ENCODE measurements at regions not wholly inside any gene's neighbourhood (a gene's known extent, or its start where the extent isn't known, plus 50 kb on each side); places are given as distances from the start of the nearest gene placed in this dataset.

DNA sequence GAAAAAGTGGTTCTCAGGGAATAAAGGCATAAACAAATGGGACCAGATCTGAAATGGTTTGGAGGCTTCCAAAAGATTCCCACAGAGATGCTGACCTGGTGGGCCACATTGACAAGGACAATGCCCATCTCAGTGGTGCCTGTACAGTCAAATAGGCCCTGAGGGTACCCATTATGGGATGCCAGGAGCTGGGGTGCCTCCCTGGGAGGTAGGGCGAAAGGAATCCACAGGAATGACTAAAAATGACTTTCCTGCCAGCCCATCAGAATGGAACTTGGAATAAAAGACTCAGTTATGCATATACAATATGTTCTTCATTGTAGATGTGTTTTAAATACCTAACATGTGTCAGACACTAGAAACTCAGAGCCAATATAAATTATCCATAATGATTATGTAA lies 248.5 kb downstream of the RNF144A start:
- TF ChIP-seq POLR2A (IDR thresholded peaks at IDR 0.05; ENCODE audit: low read depth, low read length) (no peak), TAF1 (IDR thresholded peaks at IDR 0.05; ENCODE audit: low read depth, low read length) (no peak), POLR2AphosphoS5 (IDR thresholded peaks at IDR 0.05; ENCODE audit: low read depth, low read length) (no peak), SPI1 (IDR thresholded peaks at IDR 0.05; ENCODE audit: low read depth, low read length) (no peak), POU2F2 (IDR thresholded peaks at IDR 0.05; ENCODE audit: low read depth, low read length) (no peak)

Measured in GM12891 (cell line).